ENCODE measurements at regions not wholly inside any gene's neighbourhood (a gene's known extent, or its start where the extent isn't known, plus 50 kb on each side); places are given as distances from the start of the nearest gene placed in this dataset.

DNA sequence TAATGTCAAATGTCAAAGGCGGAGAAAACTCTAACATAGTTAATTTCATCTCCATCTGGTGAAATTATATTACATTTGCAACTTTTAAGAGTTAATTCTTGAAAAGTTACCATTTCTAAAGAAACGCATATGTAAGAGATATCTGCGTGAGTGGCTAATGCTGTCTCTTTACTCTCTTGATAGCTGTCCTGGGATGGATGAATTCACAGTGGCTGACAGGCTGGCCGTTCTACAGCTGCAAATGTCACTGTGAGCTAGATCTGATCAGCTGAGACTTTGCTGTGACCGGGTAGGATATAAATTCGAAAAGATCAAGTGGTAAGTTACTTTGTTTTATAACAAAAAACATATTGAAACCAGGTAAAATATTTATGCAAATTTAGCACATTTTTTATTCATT, 557.1 kb upstream of the DDX18 start:
- Histone ChIP-seq H3K9ac (ENCODE audit: low read length) (no peak overlapping the region), H3K9me2 (ENCODE audit: insufficient read depth) (no peaks in the 10 kb centered on the region), H3K27me3 (ENCODE audit: insufficient read depth, low read length) (no peaks in the 10 kb centered on the region), H4K20me1 (ENCODE audit: insufficient read depth) (no peaks in the 10 kb centered on the region), H3K4me2 (ENCODE audit: low read length) (no peak overlapping the region), H3K4me1 (ENCODE audit: control insufficient read depth in 1 of 2, insufficient read depth in 2 of 2, low read length in 2 of 2) (no peaks in the 10 kb centered on the region), H3K9me3 (ENCODE audit: control insufficient read depth in 1 of 2, insufficient read depth in 1 of 2, low read depth in 1 of 2, low read length in 2 of 2) (peaks cover 13 to 37% of the 10 kb centered on the region in 2 experiments; a peak in 3 of 4 replicates), H3K27ac (ENCODE audit: low read depth, low read length) (no peak overlapping the region), H3K4me3 (replicated peaks in 1 of 2; ENCODE audit: low read depth in 1 of 2, low read length in 2 of 2) (no peak overlapping the region), H3K36me3 (ENCODE audit: control insufficient read depth in 1 of 2, insufficient read depth in 2 of 2, low read length in 2 of 2) (no peaks in the 10 kb centered on the region), H3K79me2 (ENCODE audit: insufficient read depth, low read length) (no peaks in the 10 kb centered on the region), H2AFZ (ENCODE audit: low read depth, low read length, poor library complexity, severe bottlenecking) (no peak overlapping the region)
- ChIA-PET RAD21 (ENCODE audit: low non-redundant PET in 1 of 2, low total read pairs in 2 of 2, uncharacterized antibody in 2 of 2, unreplicated experiment in 2 of 2) (no interaction called here), POLR2A (no interaction called here), CTCF (no interaction called here)
- BruUV-seq (replicated peaks) = no TSS peak
- TF ChIP-seq EGR1 (IDR thresholded peaks at IDR 0.05; ENCODE audit: low read depth) (no peak), POLR2A (IDR thresholded peaks at IDR 0.05; ENCODE audit: borderline replicate concordance, extremely low read depth, insufficient read depth, insufficient read length) (no peak)
- DNase-seq (ENCODE audit: low read depth, low spot score) (no peak), ATAC-seq (no peak)
- intact Hi-C loops (cut with micrococcal nuclease) = no loop called here

DNA sequence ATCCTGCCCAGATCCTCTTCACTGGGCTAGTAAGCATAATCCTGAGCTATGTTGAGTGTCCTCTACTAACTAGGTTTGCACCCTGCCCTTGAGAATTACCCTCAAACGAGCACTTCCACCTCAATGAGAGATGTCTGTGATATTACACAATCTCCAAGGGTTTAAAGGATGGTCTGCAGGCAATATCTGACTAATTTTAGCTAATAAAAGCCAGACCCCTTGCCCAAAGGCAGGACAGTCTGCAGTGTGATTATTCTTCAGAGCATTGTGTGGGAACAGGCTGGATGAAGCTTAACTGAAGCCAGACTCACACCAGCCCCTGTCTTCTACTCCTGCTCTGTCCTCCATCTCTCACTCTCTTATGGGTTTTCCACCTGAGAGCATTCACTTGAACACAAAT, 544.9 kb upstream of the DDX18 start:
- intact Hi-C loops (cut with micrococcal nuclease) = no loop called here
- Histone ChIP-seq H3K4me1 (ENCODE audit: control insufficient read depth in 1 of 2, insufficient read depth in 2 of 2, low read length in 2 of 2) (no peaks in the 10 kb centered on the region), H3K9me2 (ENCODE audit: insufficient read depth) (no peaks in the 10 kb centered on the region), H4K20me1 (ENCODE audit: insufficient read depth) (no peaks in the 10 kb centered on the region), H3K27me3 (ENCODE audit: insufficient read depth, low read length) (no peaks in the 10 kb centered on the region), H3K79me2 (ENCODE audit: insufficient read depth, low read length) (no peaks in the 10 kb centered on the region), H2AFZ (ENCODE audit: low read depth, low read length, poor library complexity, severe bottlenecking) (no peak overlapping the region), H3K36me3 (ENCODE audit: control insufficient read depth in 1 of 2, insufficient read depth in 2 of 2, low read length in 2 of 2) (no peaks in the 10 kb centered on the region), H3K27ac (ENCODE audit: low read depth, low read length) (no peak overlapping the region), H3K9me3 (ENCODE audit: control insufficient read depth in 1 of 2, insufficient read depth in 1 of 2, low read depth in 1 of 2, low read length in 2 of 2) (peaks cover 0 to 7% of the 10 kb centered on the region in 2 experiments; a peak in 2 of 4 replicates), H3K4me3 (replicated peaks in 1 of 2; ENCODE audit: low read depth in 1 of 2, low read length in 2 of 2) (no peak overlapping the region), H3K9ac (ENCODE audit: low read length) (no peak overlapping the region), H3K4me2 (ENCODE audit: low read length) (no peak overlapping the region)
- CTCF ChIA-PET = no interaction called here
- DNase-seq (ENCODE audit: low read depth, low spot score) (no peak), ATAC-seq (no peak)
- BruUV-seq (replicated peaks) = no TSS peak
- RAD21 ChIA-PET (ENCODE audit: low non-redundant PET in 1 of 2, low total read pairs in 2 of 2, uncharacterized antibody in 2 of 2, unreplicated experiment in 2 of 2) = no interaction called here
- POLR2A ChIA-PET = no interaction called here
- TF ChIP-seq EGR1 (IDR thresholded peaks at IDR 0.05; ENCODE audit: low read depth) (no peak), POLR2AphosphoS5 (IDR thresholded peaks at IDR 0.05; ENCODE audit: low read depth, low read length) (no peak), REST (IDR thresholded peaks at IDR 0.05; ENCODE audit: low read depth) (no peak), CEBPB (IDR thresholded peaks at IDR 0.05; ENCODE audit: low read depth) (no peak), TCF7L2 (IDR thresholded peaks at IDR 0.05; ENCODE audit: borderline replicate concordance, extremely low read depth, insufficient read depth, insufficient read length) (no peak), CTCF (IDR thresholded peaks at IDR 0.05 in 2 of 3, conservative IDR thresholded peaks at IDR 0.05 in 1 of 3; ENCODE audit: borderline replicate concordance in 1 of 3, insufficient read depth in 1 of 3, low read depth in 2 of 3, low read length in 2 of 3) (no peak), ATF3 (IDR thresholded peaks at IDR 0.05) (no peak), ZNF274 (IDR thresholded peaks at IDR 0.05; ENCODE audit: low read depth, low read length) (no peak), YY1 (IDR thresholded peaks at IDR 0.05; ENCODE audit: extremely low read depth, insufficient replicate concordance, low read depth, low read length) (no peak), SP1 (IDR thresholded peaks at IDR 0.05; ENCODE audit: low read depth) (no peak), SRF (IDR thresholded peaks at IDR 0.05; ENCODE audit: low read depth) (no peak), CBX3 (IDR thresholded peaks at IDR 0.05; ENCODE audit: low read depth) (no peak), ELF1 (IDR thresholded peaks at IDR 0.05; ENCODE audit: borderline replicate concordance, low read depth) (no peak)
